Uterus (tissue), 3 donors: ENCODE measurements at regions not wholly inside any gene's neighbourhood (a gene's known extent, or its start where the extent isn't known, plus 50 kb on each side); places are given as distances from the start of the nearest gene placed in this dataset.
"Not testable (repeated sequence)": the region's sequence is repeated elsewhere in the genome, so short reads cannot be mapped to it uniquely, and the experiment has no call there.

Source experiments
- DNase-seq, 2 donors: peaks; one replicate each; pipeline ENCODE4 v3.0.0-alpha.2; 2019 to 2020
- H3K27ac ChIP-seq, 2 donors: fragments of 200-600 bp; sonication (generic); 1 replicate in 1 of 2; 2 replicates in 1 of 2; pipeline ENCODE4 v1.5.1; 2016 to 2018
- H3K27me3 ChIP-seq, 2 donors: fragments of 200-600 bp; sonication (generic); one replicate each; pipeline ENCODE4 v1.5.1; 2018 to 2019; ENCODE audit warnings: control low read depth in 1 of 2
- H3K36me3 ChIP-seq, 2 donors: fragments of 200-600 bp; sonication (generic); one replicate each; pipeline ENCODE4 v1.5.1; 2019; ENCODE audit warnings: control low read depth in 1 of 2
- H3K4me1 ChIP-seq, 2 donors: fragments of 200-600 bp; sonication (generic); one replicate each; pipeline ENCODE4 v1.5.1; 2018 to 2019; ENCODE audit warnings: control low read depth in 1 of 2
- H3K4me3 ChIP-seq, 2 donors: fragments of 200-600 bp; sonication (generic); 1 replicate in 1 of 2; 2 replicates in 1 of 2; pipeline ENCODE4 v1.5.1; 2018 to 2019; ENCODE audit warnings: mild to moderate bottlenecking in 1 of 2
- H3K9me3 ChIP-seq, 2 donors: fragments of 200-600 bp; sonication (generic); one replicate each; pipeline ENCODE4 v1.5.1; 2019; ENCODE audit warnings: control low read depth in 1 of 2
- POLR2A ChIP-seq, 2 donors: fragments of 450-650 bp; IDR thresholded peaks; one replicate each; pipeline ENCODE4 v1.6.1; 2016; ENCODE audit warnings: antibody characterized with exemption in 2 of 2, mild to moderate bottlenecking in 1 of 2, moderate library complexity in 1 of 2
- intact Hi-C: fragments of 100-400 bp; cut with DNase I; formaldehyde crosslinking; loops from one replicate; pipeline ENCODE4 v1.15.1; 2023; ENCODE audit warnings: low total_unique reads
- TF ChIP-seq, protein P1 (sequence below), 4 experiments: fragments of 200-600 bp in 2 of 4; fragments of 450-650 bp in 2 of 4; sonication (generic) in 2 of 4; IDR thresholded peaks; one replicate each; pipeline ENCODE4 v1.5.1; 2016 to 2019; ENCODE audit warnings: antibody characterized with exemption in 4 of 4, mild to moderate bottlenecking in 2 of 4, moderate library complexity in 1 of 4
- donor health status: DM: yes; HTN: yes; CAD: no.

DNA sequence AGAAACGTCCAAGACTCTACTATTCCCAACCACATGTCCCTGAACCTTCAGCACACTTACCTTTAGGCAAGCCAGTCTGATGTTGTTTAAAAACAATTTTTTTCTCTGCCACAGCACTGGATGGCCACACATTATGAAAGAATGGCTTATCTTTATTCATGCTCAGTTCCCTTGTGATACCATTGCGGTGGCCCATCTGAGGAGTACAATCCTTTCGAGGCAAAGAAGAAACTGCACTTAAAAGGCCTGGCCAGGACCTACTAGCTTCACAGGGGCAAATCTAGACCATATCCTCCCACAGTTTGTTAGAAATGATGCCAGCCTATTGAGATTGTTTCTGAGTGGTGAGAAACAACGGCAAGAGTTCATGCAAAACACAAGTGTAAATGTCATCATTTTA, 88.4 kb upstream of the PLEKHG1 start:
- DNase-seq, result no peak
- H3K4me3 ChIP-seq, result no peak overlapping the region
- H3K4me1 ChIP-seq, result no peaks in the 10 kb centered on the region
- no peak for TF ChIP-seq POLR2A (IDR thresholded peaks at IDR 0.05)
- TF ChIP-seq, protein P1, sequence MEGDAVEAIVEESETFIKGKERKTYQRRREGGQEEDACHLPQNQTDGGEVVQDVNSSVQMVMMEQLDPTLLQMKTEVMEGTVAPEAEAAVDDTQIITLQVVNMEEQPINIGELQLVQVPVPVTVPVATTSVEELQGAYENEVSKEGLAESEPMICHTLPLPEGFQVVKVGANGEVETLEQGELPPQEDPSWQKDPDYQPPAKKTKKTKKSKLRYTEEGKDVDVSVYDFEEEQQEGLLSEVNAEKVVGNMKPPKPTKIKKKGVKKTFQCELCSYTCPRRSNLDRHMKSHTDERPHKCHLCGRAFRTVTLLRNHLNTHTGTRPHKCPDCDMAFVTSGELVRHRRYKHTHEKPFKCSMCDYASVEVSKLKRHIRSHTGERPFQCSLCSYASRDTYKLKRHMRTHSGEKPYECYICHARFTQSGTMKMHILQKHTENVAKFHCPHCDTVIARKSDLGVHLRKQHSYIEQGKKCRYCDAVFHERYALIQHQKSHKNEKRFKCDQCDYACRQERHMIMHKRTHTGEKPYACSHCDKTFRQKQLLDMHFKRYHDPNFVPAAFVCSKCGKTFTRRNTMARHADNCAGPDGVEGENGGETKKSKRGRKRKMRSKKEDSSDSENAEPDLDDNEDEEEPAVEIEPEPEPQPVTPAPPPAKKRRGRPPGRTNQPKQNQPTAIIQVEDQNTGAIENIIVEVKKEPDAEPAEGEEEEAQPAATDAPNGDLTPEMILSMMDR (IDR thresholded peaks at IDR 0.05), result no peak
- no peaks in the 10 kb centered on the region for H3K27me3 ChIP-seq
- H3K9me3 ChIP-seq, result no peaks in the 10 kb centered on the region
- no peak overlapping the region for H3K27ac ChIP-seq
- H3K36me3 ChIP-seq, result no peaks in the 10 kb centered on the region
- intact Hi-C loops, result no loop called here

- H3K4me1 ChIP-seq, result no peaks in the 10 kb centered on the region
- no peak overlapping the region for H3K27ac ChIP-seq
- H3K36me3 ChIP-seq, result no peaks in the 10 kb centered on the region
- DNase-seq, result no peak
- intact Hi-C loops, result no loop called here
- no peak overlapping the region for H3K4me3 ChIP-seq
- H3K27me3 ChIP-seq, result no peaks in the 10 kb centered on the region
- H3K9me3 ChIP-seq, result no peaks in the 10 kb centered on the region
- no peak for TF ChIP-seq POLR2A (IDR thresholded peaks at IDR 0.05)
- TF ChIP-seq, protein P1 (IDR thresholded peaks at IDR 0.05), result no peak
Measured at GRCh38 chr6:150514806-150515380, 84.8 kb upstream of the PLEKHG1 start.

- Histone ChIP-seq H3K27me3 (no peaks in the 10 kb centered on the region), H3K4me3 (no peak overlapping the region), H3K4me1 (no peaks in the 10 kb centered on the region), H3K27ac (no peak overlapping the region), H3K9me3 (no peaks in the 10 kb centered on the region), H3K36me3 (no peaks in the 10 kb centered on the region)
- DNase-seq, result no peak
- intact Hi-C loops, result no loop called here
- TF ChIP-seq, protein P1 (IDR thresholded peaks at IDR 0.05), result no peak
- TF ChIP-seq POLR2A (IDR thresholded peaks at IDR 0.05), result no peak
Measured at GRCh38 chr6:150516199-150516598, 83.5 kb upstream of the PLEKHG1 start.

DNA sequence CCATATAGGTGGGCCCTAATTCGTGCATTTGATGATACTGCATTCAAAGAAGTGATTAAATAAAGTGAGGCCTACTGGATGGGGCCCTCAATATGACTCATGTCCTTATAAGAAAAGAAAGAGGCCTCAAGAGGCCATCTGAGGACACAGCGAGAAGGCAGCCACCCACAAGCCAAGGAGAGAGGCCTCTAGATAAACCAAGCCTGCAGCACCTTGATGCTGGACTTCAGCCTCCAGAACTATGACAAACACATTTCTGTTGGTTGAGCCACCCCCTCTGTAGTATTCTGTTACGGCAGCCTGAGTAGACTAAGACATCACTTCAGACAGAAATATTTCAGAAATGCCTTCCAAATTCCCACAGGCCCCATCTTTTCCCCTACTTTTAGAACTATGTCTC, 82.5 kb upstream of the PLEKHG1 start:
- TF ChIP-seq, protein P1 (IDR thresholded peaks at IDR 0.05), result no peak
- TF ChIP-seq POLR2A (IDR thresholded peaks at IDR 0.05), result no peak
- no peaks in the 10 kb centered on the region for H3K9me3 ChIP-seq
- H3K36me3 ChIP-seq, result no peaks in the 10 kb centered on the region
- no peaks in the 10 kb centered on the region for H3K4me1 ChIP-seq
- intact Hi-C loops, result no loop called here
- no peak overlapping the region for H3K27ac ChIP-seq
- no peak for DNase-seq
- no peak overlapping the region for H3K4me3 ChIP-seq
- no peaks in the 10 kb centered on the region for H3K27me3 ChIP-seq

DNA sequence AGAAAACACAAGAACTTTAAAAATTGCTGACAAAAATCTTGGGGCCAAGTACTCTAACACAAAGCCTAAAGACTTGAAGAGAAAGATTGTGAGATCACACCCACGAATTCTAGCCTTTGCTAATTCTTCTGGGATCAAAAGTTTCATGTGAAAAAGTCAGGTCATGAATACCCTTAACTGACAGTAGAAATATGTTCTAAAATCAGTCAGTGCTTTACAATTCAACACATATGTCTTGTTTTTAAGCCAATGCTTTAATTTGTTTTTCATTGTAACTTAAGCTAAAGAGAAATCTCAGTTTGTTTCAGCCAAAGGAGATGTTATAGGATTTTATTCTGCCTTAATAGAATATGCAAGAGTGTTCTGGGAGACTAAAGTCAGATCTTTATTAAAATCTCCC, 78.2 kb upstream of the PLEKHG1 start:
- intact Hi-C loops, result no loop called here
- no peaks in the 10 kb centered on the region for H3K27me3 ChIP-seq
- no peaks in the 10 kb centered on the region for H3K9me3 ChIP-seq
- no peak overlapping the region for H3K27ac ChIP-seq
- no peak for DNase-seq
- TF ChIP-seq, protein P1 (IDR thresholded peaks at IDR 0.05), result no peak
- no peak for TF ChIP-seq POLR2A (IDR thresholded peaks at IDR 0.05)
- H3K36me3 ChIP-seq, result no peaks in the 10 kb centered on the region
- no peak overlapping the region for H3K4me3 ChIP-seq
- H3K4me1 ChIP-seq, result no peaks in the 10 kb centered on the region

DNA sequence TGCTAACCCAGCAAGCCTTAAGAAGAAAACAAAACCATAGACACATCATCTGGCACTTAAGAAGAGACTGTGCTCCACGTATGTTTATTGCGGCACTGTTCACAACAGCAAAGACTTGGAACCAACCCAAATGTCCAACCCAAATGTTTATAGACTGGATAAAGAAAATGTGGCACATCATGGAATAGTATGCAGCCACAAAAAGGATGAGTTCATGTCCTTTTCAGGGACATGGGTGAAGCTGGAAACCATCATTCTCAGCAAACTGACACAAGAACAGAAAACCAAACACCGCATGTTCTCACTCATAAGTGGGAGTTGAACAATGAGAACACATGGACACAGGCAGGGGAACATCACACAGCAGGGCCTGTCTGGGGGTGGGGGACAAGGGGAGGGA, 76.5 kb upstream of the PLEKHG1 start:
- H3K27ac ChIP-seq, H3K4me3 ChIP-seq, H3K27me3 ChIP-seq, intact Hi-C loops, DNase-seq, H3K36me3 ChIP-seq, H3K9me3 ChIP-seq, H3K4me1 ChIP-seq: not testable (repeated sequence)
